ENCODE measurements at regions not wholly inside any gene's neighbourhood (a gene's known extent, or its start where the extent isn't known, plus 50 kb on each side); places are given as distances from the start of the nearest gene placed in this dataset.

GRCh38 chr12:127861406-127861805 is 405.6 kb upstream of the TMEM132C start:
- TF ChIP-seq MYC (IDR thresholded peaks at IDR 0.05; ENCODE audit: low read depth, low read length) (no peak), POLR2A (IDR thresholded peaks at IDR 0.05; ENCODE audit: extremely low read depth, insufficient read length) (no peak), CTCF (IDR thresholded peaks at IDR 0.05; ENCODE audit: low read depth, low read length) (no peak), MAX (IDR thresholded peaks at IDR 0.05; ENCODE audit: low read depth, low read length) (no peak)
